CD4-positive, alpha-beta T cell treated with Interferon alpha-2 for 1 hour (primary cell): ENCODE measurements at regions not wholly inside any gene's neighbourhood (a gene's known extent, or its start where the extent isn't known, plus 50 kb on each side); places are given as distances from the start of the nearest gene placed in this dataset.

Source experiments
- DNase-seq, 2 donors: peaks; one replicate each; pipeline ENCODE4 v3.0.0-alpha.2; 2020 to 2022

DNA sequence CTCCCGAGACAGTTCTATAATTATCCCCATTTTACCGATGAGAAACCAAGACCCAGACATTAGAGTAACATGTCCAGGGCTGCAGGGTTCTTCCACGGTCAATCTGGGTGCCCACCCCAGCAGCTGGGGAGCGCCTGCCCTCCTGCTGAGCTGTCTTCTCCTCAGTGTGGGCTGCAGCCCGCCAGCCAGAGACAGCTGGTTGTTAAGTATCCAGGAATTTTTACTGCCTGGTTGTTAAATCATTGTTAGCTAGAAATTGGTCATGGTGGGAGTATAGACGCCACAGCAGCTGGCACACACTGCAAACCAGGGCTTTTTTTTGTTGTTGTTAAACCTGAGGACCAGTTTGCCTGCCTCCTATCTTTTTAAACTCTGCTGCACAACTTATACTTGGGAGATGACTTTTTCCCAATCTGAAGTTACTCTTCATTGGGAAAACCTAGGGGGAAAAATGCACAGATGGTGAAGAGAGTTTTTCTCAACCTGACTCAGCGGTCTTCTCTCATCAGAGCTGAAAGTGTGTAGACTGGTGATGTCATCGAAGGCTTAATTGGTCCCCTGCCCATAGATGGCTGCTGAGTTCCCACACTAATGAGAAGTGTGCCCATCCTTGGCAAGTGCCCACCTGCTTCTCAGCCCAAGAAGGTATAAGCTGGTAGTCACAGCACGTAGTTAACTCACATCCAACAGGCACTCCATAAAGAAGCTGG is 208.6 kb downstream of the DRD1 start:
- no peak for DNase-seq

DNA sequence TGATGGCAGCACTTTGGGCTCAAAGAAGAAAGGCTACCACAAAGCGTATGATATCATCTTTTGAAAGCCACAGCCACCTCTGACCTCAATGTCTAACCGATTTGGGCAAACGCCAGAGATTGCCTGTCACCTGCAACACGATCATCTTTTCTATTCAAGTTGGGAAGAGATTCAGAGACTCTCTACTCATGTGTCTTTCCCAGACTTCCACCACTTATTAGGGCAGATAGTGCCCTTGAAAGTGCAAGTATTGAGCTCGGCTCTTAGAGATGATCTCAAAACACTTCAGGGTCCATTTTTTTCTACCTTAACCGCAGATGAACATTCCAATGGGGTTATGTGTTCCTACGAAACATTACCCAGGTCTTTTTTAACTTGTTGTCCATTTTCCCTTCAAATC is 213.7 kb downstream of the DRD1 start:
- DNase-seq, result no peak

DNA sequence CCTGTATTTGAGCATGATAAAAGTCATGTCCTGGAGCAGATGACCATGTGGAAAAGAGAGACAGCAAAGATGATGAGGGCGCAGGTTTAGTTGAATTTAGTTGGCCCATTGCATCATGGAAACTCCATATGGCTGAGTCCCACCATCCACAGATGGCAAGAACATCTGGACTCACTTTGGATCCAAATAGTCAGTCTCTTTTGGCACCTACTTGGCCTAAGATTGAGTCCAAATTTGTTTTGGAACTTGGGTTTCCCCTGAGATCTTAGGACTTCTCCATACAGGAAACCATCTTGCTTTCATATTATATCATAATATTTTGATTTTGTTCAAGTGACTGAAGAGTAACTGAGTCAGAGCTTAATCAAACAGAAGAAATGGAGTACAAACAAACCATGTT is 217.5 kb downstream of the DRD1 start:
- no peak for DNase-seq

DNA sequence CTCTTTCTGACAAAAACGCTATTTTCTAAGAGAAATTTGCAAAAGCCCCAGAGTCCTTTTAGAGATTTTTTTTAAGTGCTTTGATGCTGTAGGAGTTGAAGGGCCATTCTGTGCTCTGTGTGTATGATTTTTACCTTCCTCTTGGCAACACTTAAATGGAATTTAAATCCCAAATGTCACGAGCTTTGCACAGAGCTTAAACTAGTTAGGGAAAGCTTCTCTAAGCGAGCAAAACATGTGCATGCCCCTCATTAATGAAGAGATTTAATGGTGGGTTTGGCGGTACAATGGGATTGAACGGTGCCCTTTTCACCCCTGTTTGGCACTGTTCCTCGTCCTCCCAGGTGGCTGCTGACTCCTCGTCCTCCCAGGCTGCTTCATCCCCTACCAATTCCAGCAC is 220.7 kb downstream of the DRD1 start:
- no peak for DNase-seq

DNA sequence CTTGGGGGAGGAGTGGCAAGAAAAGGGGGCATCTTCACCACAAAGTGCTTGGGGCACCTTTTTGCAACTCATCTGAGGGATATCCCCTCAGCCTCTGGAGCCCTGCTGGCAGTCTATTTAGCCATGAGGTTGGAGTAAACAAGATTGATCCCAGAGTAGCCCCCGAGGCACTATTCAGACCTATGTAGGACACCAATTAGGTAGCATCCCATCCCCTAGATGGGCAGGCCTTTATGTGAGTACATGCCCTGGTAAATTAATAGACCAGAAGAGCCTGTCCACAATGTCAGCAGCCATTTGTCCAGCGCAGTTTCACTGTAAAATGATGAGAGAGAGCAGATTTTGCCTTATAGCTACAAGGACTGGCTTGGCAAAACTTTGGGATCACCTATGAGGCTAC is 221.4 kb downstream of the DRD1 start:
- no peak for DNase-seq

DNA sequence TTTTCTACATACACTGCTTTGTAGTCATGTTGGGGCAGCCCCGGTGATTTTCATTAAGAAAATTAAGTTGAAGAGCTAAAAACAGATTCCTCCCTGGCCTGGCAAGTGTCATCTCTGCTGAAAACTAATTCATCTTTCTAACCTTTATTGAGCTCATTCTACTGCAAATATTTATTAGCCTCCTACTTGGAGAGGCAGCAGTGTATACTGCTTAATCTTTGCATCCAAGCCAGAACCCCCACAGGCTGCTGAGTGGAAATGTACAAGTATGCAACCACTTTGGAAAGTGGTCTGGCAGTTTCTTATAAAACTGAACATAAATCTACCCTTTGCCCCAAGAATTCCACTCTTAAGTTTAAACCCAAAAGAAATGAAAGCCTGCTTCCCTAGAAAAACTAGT is 223.4 kb downstream of the DRD1 start:
- no peak for DNase-seq

DNA sequence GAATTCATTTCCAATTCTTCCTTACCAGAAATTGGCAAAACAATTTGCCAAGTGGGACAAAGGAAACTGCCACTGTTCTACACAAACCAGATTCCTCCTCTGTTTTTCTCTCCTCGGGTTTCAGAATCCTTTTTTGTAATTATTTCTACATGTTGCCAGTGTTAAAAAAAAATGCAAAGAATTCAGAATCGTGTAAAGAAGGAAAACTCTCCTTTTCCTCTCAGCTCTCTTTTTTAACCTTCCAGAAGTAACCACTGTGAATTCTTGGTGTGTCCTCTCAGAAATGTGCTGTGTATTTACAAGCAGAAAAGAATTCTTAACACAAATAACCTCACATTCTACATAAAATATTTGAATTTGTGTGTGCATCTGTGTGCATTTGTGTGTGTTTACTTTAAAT is 224.6 kb downstream of the DRD1 start:
- DNase-seq, result no peak

DNA sequence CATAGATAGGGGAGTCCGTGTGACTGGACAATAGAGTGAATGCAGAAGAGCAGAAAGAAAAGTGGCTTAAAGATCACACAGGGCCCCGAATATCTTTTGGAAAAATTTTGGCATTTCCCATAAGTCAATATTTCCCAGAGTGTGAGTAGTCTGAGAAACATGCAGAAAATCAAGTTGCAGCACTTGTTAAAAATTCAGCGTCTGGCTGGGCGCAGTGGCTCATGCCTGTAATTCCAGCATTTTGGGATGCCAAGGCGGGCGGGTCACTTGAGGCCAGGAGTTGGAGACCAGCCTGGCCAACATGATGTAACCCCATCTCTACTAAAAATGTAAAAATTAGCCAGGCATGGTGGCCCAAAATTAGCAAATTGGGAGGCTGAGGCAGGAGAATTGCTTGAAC is 227.0 kb downstream of the DRD1 start:
- no peak for DNase-seq

DNA sequence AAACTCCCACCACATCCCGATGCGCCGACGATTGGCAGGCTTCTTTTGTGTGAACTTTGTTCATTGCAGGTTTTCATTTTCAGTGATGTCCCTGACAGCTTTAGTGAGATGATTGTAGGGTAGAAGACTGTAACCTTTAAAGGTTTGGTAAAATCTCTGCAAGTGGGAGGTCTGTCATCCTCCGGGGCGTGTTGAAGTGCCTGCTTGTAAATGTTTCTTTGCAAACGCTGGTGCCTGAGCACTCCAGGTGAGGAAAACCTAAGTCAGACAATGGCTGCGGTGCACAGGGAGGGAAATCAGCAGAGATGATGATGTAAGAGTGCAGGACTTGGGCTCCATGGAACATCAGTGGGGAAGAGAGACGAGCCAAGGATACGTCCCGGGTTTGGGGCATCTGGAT is 228.1 kb downstream of the DRD1 start:
- no peak for DNase-seq

DNA sequence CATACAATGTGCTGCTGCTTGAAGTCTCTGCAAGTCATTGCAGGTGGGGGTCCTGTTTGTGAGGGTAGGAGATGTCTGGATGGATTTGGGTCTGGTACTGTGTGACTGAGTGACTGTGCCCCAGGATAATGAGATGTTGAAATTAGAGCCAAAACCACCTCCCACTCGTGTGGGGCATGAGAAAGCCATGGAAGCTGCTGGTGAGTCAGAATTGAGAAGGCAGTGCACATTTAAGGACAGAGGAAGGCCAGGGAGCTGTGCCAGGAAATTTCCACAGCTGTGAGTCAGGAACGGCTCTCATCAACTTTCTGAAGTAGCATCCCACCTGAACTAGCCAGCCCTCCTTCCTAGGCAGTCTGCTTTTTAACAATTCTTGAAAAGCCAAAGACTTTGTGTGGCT is 229.8 kb downstream of the DRD1 start:
- DNase-seq, result no peak

DNA sequence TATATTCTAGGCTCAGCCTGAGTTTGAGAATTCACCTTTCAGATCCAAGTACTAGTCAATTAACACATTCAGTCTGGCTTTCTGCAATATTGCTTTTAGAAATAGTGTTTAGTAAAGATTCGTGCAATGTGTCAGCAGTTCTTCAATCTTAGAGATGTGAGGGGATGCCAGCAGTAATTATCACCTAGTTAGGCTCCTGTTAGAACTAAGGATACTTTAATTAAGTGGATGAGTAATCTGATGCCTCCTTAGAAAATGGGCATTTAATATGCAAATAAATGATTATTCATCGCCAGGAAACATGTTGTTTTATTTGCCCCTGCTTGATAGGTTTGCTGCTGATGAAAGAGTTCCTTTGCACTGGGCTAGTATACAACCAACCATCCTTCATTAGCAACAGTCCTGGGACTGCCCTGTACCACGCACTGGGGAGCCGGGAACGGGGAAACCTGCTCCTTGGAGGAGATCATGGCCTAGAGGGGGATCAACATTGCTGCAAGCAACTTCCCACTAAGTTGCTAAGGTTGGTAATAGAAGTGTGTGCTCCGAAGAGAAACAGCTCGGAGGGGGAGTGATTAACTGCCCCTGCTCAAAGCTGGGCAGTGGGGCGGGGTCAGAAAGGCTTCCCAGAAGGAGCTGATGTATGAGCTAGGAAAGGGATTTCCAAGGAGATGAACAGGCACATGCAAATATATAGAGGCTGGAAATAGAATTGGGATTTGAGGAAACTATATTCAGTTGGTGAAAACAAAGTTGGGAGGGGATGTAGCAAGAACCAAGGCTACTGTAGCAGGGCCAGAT is 231.8 kb downstream of the DRD1 start:
- no peak for DNase-seq

DNA sequence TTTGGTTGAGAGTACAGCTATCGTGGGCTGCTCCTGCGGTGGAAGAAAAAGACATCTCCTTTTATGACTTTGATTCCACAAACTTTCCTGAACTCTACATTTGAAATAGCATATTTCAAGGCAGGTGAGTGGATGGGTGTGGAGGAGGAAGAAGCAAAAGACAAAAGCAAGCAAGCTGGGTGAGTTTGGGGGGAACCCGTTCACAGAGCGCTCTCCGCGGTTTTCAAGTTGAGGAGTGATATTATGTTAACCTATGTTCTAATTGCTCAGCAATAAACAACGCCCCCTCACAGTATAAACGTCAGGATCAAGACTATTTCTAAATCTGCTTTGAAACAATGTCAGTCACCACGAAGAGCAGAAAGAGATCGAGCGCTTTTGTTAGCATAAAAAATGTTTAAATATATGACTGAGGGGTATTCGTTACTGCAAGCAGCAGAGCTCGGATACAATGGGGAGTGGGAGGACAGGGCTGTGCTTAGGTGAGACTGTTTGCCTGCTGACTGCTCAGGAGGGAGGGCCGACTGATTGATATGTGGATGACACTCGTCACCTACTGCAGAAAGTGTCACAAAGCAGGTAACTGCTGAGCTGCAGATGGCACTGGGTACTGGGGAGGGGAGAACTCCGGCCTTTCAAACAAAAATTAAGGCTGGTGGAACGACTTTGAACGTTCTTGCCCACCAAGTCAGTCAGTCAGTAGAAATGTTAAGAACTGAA is 236.5 kb downstream of the DRD1 start:
- DNase-seq, result no peak

DNA sequence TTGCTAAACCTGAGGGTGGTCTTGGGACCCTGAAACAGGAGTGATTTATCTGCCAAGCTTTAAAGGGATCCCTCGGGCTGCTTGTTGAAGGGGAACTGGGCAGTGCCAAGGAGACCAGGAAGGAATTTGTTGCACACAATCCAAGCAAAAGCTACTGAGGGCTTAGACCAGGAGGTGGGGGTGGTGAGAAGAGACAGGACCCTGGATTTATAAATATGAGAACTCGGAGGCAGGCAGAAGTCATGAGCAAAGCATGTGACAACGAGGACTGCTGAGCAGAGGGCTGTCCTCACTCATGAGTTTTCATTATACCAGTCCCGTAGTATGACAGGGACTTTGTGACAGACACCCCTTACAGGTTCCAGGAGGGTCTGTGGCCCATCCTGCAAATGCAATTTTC is 237.3 kb downstream of the DRD1 start:
- DNase-seq, result no peak

DNA sequence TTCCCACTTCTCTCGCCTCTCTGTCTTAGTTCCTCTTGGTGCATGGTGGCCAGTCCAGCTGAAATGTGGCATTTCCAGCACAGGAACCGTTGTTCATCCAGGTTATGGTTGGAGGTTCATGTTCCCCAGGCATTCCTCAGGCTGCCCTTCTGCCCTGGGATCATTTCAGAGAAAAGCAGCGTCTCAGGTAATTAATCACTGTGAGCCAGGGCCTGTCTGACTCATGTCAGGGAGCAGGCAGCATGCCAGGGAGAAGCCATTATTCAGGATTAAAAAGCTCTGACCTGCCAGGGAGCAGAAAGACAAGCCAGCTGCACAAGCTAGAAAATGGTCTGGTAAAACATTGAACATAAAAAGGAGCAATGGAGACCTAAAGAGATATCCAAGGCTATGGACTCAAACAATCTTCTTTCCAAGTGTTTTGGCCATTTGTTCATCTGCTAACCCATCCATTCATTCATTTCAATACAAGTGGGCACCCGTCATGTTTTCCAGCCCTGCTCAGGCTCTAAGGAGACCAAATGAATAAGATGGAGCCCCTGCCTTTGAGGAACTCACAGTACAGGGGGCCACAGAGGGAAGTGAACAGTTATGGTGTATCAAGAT is 241.4 kb downstream of the DRD1 start:
- DNase-seq, result no peak

DNA sequence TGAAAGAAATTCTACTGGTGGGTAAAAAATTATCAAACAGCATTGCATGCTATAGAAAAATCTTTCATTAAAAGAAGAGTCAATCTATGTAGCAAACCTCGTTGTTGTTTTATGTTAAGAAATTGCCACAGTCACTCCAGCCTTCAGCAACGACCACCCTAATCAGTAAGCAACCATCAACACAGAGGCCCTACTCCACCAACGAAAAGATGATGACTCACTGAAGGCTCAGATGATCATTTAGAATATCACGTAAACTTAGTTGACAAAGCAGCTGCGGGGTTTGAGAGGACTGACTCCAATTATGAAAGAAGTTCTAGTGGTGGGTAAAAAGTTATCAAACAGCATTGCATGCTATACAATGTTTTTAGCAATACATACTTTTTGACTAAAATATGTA is 242.6 kb downstream of the DRD1 start:
- DNase-seq, result no peak

DNA sequence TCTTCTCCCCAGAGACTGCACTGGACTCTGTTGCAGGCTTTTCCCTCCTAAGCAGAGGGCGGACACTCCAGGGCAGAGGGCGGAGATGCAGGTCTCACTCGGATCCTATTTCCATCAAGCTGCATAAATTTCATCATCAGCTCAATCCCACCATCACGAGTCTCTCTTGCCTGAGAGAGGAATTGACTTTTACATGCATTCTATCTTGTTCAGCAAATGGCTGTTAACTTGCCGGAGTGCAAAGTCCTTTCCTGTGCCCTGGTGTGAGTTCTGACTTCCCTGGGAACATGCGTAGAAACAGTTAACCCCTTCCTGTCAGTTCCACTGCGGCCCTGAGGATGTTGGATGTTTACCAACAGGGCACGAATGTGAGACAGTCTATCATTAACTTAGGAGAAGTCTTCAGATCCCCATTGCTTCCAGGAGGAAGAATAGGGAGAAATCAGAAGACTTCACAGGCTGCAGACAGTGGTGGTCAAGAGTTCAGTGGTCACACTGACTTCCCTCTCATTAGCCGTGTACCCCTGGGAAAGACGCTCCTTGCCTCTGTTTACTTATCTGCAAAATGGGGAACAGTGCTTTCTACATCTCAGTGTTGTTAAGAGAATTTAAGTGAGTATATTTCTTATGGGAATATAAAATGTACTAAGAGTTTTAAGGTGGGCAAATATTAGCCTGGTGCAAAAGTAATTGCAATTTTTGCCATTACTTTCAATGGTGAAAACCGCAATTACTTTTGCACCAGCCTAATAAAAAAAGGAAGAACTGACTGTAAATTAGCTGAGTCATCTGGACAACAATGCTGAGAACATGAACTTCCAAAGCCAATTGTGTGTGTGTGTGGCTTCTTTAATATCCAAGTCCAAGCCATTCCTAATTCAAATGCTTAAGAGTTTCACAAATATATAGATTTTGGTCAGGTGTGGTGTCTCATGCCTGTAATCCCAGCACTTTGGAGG is 248.0 kb downstream of the DRD1 start:
- no peak for DNase-seq

DNA sequence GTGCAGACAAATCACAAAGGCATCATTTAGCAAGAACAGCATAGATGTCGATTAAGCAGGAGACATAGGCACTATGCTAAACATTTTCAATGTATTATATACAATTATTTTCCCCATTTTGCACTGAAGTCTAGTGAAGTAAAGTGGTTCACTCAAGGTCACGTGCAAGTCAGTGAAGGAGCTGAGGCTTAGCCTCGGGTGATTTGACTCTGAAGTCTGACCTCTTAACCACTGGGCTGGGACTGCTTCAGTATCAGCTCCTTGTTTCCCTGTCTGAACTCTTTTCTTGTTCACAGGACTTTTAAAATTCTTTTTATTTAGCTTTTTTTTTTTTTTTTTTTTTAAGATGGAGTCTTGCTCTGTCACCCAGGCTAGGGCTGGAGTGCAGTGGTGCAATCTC is 262.7 kb downstream of the DRD1 start:
- DNase-seq, result no peak

DNA sequence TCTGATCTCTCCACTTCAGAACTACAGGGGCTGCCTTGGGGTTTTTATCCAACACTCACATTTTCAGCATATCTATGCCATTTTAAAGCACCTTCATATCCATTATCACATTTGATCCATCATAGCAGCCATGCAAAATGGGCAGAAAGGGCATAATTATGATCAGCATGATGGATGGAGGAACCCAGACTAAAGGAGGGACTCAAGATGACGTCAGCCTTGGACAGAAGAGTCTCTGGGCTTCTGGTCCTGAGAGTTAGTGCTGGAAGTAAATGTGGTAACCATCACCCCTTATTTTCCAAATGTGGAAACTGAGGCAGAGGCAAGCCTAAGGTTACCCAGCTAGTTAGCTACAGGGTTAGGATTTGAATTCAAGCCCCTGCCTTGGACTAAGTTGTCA is 273.1 kb downstream of the DRD1 start:
- DNase-seq, result no peak

DNA sequence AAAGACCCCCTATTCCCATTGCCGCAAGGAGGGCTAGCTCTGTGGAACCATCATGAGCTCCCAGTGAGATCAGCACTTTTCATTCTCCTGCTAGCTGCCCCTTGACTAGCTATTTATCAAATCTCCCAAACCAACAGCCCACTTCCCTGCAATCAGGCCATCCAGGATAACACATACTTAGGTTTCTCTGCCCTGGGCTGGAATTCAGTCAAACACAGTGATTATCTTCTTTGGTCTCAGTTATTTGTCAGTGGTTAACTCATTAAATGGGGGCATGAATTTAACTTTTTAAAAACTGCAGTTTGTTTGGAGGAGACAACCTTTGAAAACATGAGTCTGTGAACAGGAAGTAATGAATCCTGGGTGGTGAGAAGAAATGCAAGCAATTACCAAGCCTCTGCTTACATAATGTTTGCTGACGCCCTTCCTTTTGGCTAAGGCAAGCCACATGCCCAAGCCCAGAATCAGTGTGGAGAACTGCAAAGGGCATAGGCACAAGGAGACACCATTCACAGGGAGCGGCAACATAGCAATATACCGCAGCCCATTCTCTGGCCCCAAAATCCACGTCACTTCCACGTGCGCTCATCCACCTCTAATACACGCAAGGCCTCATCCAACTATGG is 275.0 kb downstream of the DRD1 start:
- DNase-seq, result no peak

DNA sequence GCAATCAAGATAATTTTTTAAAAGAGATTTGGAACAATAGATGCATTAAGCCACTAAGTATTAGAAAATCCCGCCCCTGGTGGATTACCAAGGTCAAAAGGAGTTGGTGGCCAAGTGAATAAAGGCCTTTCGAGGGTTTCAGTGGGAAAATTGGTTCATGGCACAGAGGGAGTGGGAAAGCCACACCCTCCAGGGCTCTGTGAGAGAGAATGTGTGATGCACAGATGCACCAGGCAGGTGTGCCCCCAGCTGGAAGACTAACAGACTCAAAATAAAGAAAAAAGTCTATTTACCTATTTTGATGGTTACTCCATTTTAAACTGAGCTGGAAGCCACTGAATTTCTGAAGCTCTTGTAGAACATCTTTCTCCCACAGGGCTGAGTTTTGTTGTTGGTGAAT is 278.0 kb downstream of the DRD1 start:
- DNase-seq, result no peak

DNA sequence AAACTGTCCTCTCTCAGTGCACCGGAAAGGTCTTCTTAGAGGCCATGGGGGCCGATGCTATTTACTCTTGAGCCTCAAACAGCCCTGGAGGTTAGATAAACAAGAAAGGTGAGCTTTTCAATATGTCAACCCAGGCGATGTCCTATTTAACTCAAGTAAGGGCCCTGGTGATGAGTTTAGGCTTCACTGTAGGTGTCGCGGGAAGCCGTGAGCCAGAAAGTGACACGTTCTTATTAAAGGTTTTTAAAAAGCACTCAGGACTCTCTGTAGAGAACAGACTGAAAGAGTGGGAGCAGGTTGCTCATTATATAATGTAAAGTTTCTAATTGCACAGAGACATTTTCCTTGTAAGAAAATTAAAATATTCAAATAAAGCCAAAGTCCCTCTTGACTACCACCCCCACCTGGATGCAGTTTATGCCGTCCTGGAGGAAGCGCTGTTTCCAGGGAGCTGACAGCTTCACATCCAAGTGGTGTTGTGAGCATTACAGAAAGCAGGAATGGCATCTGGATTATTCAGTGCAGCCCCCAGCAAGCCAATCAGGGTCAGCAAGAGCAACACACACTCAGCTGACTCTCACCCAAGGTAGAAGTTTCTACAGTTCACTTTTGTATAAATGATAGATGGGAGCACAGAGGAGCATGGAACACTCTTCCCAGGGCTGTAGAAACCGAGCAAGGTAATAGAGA is 280.3 kb downstream of the DRD1 start:
- DNase-seq, result no peak
